Right renal pelvis (tissue), 4 donors: ENCODE measurements at regions not wholly inside any gene's neighbourhood (a gene's known extent, or its start where the extent isn't known, plus 50 kb on each side); places are given as distances from the start of the nearest gene placed in this dataset.

Experiments
- DNase-seq, 4 donors: peaks; one replicate each; pipeline ENCODE4 v3.0.0-alpha.2; 2013; ENCODE audit warnings: low read depth in 4 of 4, low spot score in 3 of 4, missing footprints in 1 of 4

DNA sequence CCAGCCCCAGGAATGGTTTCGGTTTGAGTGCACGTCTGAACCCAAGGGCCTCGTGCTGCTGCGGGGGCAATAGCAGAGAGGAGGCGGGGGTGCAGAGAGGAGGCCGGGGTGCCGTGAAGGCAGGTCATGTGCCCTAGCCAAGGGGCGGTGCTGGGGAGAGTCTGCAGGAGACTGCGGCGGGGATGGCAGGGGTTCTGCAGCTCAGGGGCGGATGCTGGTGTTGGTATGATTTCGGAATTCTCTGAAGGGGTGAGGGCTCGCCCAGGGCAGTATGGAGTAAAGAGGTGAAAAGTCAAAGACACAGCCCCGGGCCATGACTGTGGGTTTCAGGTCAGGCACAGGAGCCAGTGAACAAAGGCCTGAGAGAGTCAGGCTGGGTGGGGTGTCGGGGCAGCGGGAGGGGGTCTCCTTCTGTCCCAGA is 186.5 kb upstream of the HDAC4 start:
- no peak for DNase-seq

DNA sequence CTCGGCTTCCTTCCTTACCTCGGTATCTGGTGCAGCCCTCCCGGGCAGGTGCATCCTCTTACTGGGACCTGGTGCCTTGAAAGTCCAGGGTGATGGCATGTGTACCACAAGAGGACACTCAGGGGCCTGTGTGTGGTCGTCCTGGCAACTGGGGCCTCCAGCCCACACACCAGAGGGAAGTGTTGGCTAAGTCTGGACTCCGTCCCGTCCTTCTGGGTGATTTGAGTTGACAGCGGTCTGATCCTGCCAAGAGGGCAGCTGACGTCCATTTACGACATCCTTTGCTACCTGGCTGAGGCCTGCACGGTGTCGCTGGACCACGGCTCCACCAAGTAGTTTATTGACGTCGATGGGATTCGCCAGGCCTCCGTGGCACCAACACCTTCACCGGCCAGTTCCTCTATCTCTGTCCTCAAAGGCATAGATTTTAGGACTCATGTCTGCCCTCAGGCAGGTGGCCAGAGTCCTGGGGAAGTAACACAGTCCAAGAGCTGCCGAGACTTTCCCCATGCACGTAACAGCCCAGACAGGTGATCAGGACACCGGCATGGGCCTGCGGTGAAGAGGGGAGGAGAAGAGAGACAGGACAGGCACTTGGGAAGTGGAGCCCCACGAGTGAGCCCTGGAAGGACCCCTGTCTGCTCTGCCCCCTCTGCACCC is 186.0 kb upstream of the HDAC4 start:
- DNase-seq, result no peak

DNA sequence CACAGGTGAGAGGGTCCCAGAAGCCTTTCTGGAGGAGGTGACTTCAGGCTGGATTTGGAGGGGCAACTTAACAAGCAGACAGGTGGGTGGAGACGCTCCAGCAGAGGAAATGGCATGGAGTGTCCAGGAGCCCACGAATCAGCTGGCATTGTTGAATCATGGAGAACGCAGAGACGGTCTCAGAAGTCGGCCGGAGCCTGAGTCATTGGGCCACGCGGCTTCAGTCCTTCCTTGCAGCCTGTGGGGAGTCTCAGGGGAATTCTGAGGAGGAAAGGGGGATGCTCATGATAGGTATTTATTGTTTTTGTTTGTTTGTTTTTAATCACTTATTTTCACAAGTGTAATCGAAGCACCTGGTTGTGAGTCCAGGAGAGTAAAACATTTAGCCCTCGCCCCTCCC is 184.6 kb upstream of the HDAC4 start:
- DNase-seq, result no peak

DNA sequence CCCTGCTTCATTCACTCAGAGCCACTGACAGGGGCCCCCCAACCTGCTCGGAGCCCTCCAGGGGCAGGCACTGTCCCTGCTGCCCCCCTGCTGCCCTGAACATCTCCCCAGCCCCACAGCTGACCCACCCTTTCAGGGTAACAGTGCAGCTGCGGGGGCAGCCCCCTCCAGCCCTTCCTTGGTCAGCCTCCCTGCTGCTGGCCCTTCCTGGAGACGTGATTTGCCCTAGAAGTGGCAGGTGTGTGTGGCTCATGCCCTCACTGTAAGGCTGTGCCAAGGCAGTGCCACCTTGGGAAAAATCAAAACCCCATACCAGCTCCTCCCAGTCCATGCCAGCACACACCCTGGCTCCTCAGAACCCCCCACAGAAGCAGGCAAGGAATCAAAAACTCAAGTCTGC is 184.2 kb upstream of the HDAC4 start:
- DNase-seq, result no peak

DNA sequence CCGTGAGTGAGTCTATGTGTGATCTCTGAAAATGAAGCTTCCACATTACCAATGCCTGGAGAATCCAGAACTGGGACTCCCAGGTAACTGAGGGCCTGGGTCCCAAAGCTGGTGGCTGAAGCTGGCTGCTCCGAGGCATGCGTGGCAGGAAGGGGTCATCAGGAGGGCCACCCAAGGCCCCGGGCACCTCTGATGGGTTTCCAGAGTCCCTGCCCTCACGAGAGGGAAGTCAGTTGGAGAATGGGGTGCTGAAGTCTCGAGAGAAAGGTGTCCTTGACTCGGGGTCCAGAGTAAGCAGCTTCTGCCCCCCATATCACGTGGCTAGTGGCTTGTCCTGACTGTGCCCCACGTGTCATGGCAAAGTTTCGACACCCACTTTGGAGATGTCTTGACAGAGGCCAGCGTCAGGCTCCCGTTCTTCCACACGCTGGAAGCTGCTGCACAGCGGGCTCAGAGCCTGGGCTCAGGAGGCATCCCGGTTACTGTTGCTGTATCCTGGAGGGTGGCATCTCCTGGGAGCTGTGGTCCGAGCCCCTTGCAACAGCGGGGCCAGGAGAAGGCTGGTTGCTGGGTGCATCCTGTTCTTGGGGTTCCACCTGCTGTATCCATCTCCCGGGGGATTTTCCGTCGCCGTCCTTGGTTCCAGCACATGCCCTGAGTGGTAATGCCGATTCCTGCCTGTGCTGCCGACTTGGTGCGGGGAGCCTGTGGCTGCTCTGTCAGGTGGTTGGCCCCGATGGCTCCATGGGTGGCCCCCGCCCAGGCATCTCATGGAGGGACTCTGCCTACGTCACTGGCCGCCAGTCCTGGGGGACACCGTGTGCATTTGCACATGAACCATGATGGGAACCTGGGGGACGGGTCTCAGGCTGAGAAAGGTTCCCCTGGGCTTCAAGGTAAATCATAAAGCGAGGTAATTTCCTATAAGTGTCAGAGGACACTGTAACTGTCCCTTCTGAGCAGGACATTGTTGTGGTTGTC is 183.3 kb upstream of the HDAC4 start:
- DNase-seq, result no peak

DNA sequence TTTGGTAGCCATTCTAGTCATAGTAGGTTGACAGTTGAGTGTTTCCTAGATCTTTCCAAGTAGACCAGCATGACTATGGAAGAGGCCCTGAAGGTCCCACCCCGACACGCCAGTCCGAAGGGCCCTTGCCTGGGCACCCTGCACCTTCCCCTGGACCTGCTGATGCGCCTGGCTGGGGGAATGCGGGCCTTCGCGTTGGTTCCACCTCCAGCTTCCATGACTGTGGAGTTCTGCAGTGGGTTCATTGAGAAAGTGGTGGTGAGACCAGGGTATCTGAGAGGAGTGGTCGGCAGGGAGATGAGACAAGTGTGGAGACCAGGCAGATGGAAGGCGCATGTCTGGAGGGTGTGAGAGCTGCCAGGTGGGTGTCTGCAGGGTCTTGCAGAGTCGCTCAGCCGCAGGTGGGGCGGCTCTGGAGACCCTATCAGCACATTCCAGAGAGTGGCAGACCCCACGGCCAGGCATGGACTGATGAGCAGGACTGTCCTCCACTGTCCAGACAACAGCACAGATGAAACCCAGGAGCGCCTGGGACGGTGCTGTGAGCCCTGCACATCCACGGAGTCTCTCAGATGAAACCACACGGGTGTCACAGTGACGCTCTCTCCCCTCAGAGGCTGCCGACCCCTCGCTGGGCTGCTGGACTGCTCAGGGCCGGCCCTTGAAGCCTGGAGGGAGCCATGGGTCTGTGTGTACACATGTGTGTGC is 182.5 kb upstream of the HDAC4 start:
- no peak for DNase-seq

DNA sequence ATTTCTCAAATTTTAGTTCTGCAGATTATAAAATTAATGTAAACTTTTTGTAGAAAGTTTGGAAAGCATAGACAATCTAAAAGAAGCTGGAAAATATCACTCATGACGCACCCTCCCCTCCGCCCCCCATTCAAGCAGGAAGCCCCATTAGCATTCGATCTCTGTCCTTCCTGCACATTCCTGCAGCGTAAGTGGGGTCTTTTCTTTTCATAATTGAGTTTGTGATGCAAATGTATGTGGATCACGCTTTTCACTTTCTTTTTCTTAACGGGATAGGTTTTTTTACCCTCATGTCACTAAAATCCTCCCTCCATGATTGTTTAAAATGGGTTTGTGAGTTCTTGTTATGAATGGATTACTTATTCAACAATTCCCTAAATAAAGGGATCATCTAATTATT is 181.7 kb upstream of the HDAC4 start:
- no peak for DNase-seq

DNA sequence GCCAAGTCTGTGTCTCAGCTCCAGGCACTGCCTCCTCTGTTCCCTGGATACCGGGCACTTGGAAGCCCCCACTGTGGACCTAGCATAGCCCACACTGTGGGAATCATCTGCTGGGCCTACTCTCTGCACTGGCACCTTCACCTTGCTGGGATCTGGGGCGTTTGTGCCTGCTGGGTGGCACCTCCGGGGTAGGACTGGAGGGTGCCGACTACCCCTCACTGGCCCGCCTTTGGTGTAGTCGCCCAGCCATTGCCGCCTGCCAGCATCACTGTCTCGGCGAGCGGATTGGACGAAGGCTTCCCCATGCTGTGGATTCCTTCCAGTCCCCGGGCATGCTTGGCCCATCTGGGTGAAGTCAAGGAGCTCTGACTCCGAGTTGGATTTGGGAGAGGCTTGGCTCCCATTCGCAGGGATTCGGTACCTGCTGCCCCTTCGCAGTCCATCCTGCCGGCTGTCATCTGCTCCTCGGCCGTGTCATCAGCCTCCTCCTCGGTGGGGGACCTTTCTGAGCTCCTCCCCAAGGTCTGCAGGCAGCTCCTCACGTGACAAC is 180.6 kb upstream of the HDAC4 start:
- DNase-seq, result no peak

DNA sequence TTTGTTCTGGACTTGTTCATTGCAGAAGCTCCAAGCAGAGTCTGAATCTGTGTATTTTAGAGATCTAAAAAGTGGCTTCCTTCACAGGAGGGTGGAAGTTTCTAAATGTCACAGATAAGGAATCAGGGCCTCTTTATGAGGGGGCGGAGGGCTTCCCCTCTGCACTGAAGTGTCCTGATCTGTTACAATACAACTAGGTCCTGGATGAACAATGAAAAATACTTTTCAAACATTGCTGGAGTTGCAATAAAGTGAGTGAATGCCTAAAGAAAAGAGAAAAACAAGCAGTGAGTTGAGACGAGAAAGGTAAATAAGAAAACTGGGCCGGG is 179.3 kb upstream of the HDAC4 start:
- no peak for DNase-seq

DNA sequence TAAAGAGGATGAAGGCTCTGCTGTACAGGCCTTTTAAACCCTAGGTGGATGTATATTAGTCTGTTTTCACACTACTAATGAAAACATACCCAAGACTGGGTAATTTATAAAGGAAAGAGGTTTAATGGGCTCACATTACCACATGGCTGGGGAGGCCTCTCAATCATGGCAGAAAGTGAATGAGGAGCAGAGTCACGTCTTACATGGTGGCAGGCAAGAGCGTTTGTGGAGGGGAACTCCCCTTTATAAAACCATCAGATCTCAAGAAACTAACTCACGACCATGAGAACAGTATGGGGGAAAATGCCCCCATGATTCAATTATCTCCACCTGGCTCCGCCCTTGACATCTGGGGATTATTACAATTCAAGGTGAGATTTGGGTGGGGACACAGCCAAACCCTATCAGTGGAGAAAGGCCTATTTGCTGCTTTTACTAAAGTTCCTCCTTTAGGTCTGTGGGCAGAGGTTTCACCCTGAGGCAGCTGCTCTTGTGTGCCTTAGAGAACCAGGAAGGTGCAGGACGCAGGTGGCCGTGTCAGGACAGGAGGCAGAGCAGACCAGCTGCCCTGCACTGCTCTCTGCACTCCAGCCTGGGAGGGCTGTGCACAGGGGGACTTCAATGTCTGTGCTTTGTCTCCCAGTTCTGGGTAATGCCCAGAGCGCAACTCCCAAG is 178.8 kb upstream of the HDAC4 start:
- no peak for DNase-seq

DNA sequence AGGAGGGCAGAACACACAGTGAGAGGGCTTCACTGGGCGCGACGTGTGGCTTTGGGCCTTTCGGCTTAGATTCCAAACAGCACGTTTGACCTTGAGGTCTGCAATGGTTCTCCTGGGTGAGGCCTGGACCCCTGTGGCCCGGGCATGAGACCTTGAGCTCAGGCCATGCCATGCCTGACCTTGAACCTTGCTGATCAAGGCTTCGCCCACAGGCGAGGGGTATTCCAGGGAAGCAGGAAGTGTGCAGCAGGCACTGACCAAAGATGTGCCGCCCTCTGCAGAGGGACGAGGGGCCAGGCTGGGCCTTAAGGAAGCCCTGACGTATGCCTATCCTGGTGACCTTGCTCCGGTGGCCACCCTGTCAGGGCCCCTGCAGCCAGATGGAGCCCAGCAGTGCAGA is 178.3 kb upstream of the HDAC4 start:
- no peak for DNase-seq

DNA sequence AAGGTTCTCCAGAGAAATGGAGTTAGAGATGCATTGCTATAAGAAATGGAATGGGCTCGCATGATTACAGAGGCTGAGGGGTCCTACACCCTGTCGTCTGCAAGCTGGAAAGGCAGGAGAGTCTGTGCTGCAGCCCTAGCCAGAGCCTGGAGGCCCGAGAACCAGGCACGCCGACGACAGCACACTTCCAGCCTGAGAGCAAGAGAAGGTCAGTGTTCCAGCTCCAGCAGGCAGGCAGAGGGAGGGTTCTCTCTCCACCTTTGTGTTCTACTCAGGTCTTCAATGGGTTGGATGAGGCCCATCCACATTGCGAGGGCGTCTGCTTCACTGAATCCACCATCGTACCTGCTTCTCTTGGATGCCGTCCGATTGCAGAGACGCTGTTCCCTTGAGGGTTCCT is 177.6 kb upstream of the HDAC4 start:
- no peak for DNase-seq

DNA sequence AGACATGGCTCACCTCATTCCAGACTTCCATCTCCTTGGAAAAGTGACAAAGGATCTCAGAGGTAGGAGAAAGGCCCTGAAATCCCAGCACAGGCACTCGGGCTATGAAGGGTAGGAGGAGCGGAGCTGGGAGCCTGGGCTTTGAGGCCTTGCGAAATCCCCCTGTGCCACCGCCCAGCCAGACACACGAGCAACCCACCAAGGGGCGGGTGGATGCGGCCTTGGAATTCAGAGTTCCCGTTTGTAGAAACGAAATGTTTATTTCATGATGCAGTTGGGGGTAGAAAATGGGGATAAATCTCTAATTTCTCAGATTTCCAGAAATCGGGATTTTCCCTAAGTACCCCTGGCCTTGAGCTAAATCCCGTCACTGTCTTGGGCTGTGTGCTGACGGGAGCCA is 177.1 kb upstream of the HDAC4 start:
- no peak for DNase-seq

DNA sequence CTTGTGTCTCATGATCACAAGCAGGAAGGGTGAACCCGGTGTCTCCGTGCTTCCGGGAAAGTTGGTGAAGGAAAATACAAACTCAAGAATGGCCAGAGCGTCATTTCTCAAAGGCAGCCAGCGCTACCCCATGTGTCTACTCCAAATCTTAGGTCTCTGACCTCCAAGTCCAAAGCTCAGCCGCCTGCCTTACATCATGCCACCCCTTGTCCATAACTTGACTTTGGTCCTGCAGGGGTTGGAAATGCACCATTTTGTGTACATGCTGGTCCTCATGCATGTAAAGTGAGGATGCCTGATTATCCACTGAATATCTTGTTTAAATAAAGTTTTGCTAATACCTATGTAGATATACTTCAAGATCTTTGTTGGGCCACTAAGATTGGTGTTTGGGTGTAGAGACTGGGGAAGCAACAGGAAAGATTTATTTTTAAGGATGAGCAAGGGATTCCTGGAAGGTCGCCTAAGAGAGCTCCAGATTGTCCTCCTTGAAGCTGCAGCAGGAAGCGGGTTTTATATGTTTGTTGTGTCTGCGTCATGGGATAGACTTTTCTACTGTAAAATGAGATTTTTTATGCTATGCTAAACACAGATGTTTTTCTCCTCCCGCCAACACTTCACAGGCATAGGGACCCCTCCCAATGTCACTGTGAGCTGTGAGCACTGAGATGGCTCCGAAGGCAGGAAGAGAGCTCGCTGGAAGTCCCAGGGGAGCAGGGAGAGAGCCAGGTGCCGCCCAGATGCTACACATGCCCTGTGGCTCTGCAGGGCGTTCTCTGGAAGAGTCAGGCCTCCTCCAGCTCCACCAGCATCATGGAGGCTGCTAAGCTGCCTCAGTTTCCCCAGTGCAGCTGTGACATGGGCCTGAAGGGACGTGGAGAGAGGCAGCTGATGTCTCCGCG is 176.2 kb upstream of the HDAC4 start:
- DNase-seq, result no peak

DNA sequence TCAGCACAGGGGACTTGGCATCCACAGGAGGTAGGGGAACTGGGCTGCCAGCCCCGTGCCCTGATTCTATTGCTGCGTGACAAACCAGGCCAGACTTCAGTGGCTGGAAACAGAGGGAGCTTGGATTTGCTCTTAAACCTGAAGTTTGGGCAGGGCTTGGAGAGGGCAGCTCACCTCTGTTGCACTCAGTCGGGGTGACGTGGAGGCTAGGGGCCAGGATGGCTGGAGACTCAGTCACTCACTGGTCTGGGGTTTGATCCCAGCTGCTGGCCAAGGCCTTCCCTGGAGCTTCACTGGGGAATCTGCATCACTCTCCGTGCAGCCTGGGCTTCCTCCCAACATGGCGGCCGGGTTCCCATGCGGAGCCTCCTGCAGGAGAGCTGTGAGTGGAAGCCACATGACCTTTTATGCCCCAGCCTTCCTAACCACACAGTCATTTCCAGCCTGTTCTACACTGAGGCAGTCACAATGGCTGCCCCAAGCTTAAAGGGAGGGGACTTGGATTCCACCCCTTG is 175.2 kb upstream of the HDAC4 start:
- DNase-seq, result no peak

DNA sequence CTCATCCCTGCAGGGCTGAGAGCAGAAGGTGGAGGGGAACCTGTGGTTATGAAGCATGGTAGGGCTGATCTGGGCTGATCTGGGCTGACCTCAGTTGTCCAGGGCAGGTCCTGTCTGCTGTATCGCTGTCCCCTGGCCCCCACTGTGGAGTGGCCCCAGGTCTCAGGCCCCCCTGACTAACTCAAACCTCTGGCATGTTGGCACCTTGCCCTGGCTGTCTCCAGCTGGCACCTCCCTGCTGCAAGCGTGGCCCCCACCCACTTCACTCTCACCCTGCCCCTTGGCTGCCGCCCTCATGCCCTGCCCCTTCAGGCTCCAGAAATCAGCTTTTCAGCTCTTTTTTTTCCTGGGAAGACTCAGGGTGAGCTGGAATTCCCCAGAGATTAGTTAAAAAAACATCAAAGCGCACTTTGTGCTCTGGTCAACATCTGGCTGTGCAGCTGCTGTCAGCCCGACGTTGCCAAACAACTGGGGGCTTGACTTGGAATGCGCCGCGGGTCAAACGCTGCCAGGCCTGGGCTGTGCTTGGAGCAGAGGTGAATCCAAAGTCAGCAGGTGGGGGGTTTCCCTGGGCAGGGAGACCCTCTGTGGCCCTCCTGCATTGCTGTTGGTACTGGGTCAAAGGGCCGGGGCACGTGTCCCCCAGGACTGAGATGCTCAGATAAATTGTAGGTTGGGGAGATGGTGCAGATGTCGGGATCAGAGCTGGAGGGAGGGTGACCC is 173.8 kb upstream of the HDAC4 start:
- no peak for DNase-seq

DNA sequence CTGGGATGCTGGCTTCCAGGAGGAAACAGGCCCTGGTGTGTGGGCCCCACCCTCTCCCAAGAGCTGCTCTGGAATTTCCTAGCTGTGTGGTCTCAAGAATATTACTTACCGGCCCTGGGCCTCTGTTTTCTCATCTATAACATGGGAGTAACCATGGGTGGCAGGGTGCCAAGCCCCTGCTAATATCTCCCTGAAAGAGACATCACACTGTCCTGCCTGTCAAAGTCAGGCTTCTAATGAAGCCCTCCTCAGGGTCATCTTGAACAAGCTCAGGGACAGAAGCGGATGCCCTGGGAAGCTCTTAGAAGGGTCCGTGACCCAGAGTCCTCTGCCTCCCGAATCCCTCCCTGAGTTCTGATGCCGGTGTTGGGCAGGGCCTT is 173.2 kb upstream of the HDAC4 start:
- no peak for DNase-seq

DNA sequence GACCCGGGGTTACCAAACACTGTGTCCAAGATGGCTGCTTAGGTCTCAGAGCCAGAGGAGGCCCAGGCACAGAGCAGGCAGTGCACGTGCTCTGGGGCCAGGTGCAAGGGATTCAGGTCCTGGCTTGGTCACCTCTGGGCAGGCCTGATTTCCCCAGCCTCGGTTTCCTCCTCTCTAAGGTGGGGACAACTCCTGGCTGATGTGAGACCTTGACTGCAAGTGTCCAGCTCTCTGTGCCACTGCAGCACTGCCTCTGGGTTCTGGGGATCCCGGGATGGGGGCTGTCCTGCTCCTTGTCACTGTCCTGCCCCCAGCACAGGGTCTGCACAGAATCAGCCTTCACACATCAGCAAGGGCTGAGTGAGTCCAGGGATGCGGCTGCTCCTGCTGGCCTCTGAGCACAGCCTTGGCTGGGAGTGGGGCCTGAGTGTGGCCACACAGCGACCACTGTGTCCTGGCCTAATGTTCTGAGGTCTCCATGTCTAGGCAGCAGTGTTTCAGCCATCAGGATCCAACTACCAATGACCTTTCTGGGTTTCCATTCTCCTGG is 170.2 kb upstream of the HDAC4 start:
- no peak for DNase-seq
